ENCODE measurements at regions not wholly inside any gene's neighbourhood (a gene's known extent, or its start where the extent isn't known, plus 50 kb on each side); places are given as distances from the start of the nearest gene placed in this dataset.

DNA sequence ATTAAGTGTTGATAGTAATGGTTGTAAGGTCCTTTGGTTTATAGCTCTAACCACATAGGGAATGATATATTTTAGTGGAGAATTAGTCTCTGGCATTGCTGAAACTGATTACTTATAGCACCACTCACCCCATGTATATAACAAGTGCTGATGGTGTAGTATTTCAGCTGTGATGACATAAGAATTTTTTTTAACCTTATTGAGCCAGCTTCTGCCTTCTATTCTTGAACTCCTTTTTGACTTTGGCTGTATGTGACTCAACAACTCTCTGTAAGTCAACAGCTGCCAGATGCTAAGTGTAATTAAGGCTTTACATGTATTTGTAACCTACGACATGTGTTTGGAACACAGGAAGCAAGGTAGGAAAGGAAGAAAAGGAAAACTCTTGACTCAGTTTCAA, 929.6 kb upstream of the WWC1 start:
- Histone ChIP-seq H3K27me3 (replicated peaks in 1 of 2; ENCODE audit: control insufficient read depth in 2 of 2, insufficient read depth in 2 of 2, low read length in 1 of 2) (no peaks in the 10 kb centered on the region), H3K36me3 (ENCODE audit: control insufficient read depth in 2 of 2, insufficient read depth in 2 of 2, low read length in 1 of 2) (no peaks in the 10 kb centered on the region), H3K4me3 (no peak overlapping the region), H3K9ac (ENCODE audit: control insufficient read depth, insufficient read depth, low read length) (no peak overlapping the region), H3K4me1 (ENCODE audit: control insufficient read depth, insufficient read depth, low read length) (no peaks in the 10 kb centered on the region), H2AFZ (ENCODE audit: control insufficient read depth, low read depth, low read length) (no peak overlapping the region), H3K79me2 (ENCODE audit: control insufficient read depth, insufficient read depth, low read length) (no peaks in the 10 kb centered on the region), H3K4me2 (ENCODE audit: control insufficient read depth, insufficient read depth) (no peak overlapping the region), H3K9me3 (replicated peaks; ENCODE audit: control insufficient read depth, insufficient read depth, low read length) (no peaks in the 10 kb centered on the region), H4K20me1 (ENCODE audit: control insufficient read depth, insufficient read depth) (no peaks in the 10 kb centered on the region), H3K27ac (ENCODE audit: control insufficient read depth, insufficient read depth) (no peak overlapping the region)
- ChIA-PET CTCF (no interaction called here), SMC1A (ENCODE audit: uncharacterized antibody, unreplicated experiment) (no interaction called here), RAD21 (ENCODE audit: unreplicated experiment) (no interaction called here), POLR2A (no interaction called here)
- BruUV-seq (replicated peaks): no TSS peak
- 22% methylated on average over 1 of the region's 1 CpG for WGBS (ENCODE audit: insufficient coverage, insufficient replicate concordance, low lambda C conversion rate, missing lambda C conversion rate)
- no peak for FAIRE-seq
- no peak for TF ChIP-seq LARP7 (IDR thresholded peaks at IDR 0.05)
- TF ChIP-seq, protein P1, sequence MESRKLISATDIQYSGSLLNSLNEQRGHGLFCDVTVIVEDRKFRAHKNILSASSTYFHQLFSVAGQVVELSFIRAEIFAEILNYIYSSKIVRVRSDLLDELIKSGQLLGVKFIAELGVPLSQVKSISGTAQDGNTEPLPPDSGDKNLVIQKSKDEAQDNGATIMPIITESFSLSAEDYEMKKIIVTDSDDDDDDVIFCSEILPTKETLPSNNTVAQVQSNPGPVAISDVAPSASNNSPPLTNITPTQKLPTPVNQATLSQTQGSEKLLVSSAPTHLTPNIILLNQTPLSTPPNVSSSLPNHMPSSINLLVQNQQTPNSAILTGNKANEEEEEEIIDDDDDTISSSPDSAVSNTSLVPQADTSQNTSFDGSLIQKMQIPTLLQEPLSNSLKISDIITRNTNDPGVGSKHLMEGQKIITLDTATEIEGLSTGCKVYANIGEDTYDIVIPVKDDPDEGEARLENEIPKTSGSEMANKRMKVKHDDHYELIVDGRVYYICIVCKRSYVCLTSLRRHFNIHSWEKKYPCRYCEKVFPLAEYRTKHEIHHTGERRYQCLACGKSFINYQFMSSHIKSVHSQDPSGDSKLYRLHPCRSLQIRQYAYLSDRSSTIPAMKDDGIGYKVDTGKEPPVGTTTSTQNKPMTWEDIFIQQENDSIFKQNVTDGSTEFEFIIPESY (IDR thresholded peaks at IDR 0.05): no peak
- no peak for TF ChIP-seq MYB (IDR thresholded peaks at IDR 0.05; ENCODE audit: borderline replicate concordance, low read depth, low read length)
- TF ChIP-seq JUNB (IDR thresholded peaks at IDR 0.05): no peak
- no peak for TF ChIP-seq NBN (IDR thresholded peaks at IDR 0.05)
- no peak for TF ChIP-seq CBX5 (IDR thresholded peaks at IDR 0.05; ENCODE audit: low read depth)
- no peak for TF ChIP-seq HDAC6 (IDR thresholded peaks at IDR 0.05; ENCODE audit: unreplicated experiment)
- TF ChIP-seq POLR2AphosphoS5 (IDR thresholded peaks at IDR 0.05; ENCODE audit: low read length): no peak
- TF ChIP-seq GATAD2B (conservative IDR thresholded peaks at IDR 0.05; ENCODE audit: low read depth): no peak
- TF ChIP-seq CREM (IDR thresholded peaks at IDR 0.05; ENCODE audit: low read depth): no peak
- no peak for TF ChIP-seq FOS (IDR thresholded peaks at IDR 0.05; ENCODE audit: borderline replicate concordance, extremely low read depth, insufficient read length)
- no peak for TF ChIP-seq RB1 (IDR thresholded peaks at IDR 0.05; ENCODE audit: borderline replicate concordance)
- TF ChIP-seq, protein P2, sequence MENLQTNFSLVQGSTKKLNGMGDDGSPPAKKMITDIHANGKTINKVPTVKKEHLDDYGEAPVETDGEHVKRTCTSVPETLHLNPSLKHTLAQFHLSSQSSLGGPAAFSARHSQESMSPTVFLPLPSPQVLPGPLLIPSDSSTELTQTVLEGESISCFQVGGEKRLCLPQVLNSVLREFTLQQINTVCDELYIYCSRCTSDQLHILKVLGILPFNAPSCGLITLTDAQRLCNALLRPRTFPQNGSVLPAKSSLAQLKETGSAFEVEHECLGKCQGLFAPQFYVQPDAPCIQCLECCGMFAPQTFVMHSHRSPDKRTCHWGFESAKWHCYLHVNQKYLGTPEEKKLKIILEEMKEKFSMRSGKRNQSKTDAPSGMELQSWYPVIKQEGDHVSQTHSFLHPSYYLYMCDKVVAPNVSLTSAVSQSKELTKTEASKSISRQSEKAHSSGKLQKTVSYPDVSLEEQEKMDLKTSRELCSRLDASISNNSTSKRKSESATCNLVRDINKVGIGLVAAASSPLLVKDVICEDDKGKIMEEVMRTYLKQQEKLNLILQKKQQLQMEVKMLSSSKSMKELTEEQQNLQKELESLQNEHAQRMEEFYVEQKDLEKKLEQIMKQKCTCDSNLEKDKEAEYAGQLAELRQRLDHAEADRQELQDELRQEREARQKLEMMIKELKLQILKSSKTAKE (IDR thresholded peaks at IDR 0.05; ENCODE audit: low read depth, poor library complexity, severe bottlenecking): no peak
- TF ChIP-seq MEF2A (IDR thresholded peaks at IDR 0.05; ENCODE audit: insufficient read depth, low read depth, low read length): no peak
- TF ChIP-seq POLR2AphosphoS2 (IDR thresholded peaks at IDR 0.05; ENCODE audit: low read depth, low read length): no peak
- in situ Hi-C loops (cut with MboI): no loop called here
- intact Hi-C loops (cut with micrococcal nuclease; ENCODE audit: unreplicated experiment): no loop called here
- DNase-seq (ENCODE audit: low read depth, low spot score): no peak
- ATAC-seq: no peak

Measured in GM12878 (cell line).